Hepatocyte (in vitro differentiated cells): ENCODE measurements at regions not wholly inside any gene's neighbourhood (a gene's known extent, or its start where the extent isn't known, plus 50 kb on each side); places are given as distances from the start of the nearest gene placed in this dataset.

Experiments
- CTCF ChIP-seq: fragments of 200-600 bp; sonication (generic); IDR thresholded peaks from 2 replicates; pipeline ENCODE4 v1.5.1; 2016; ENCODE audit warnings: antibody characterized with exemption, mild to moderate bottlenecking; ENCODE audit not compliant: poor library complexity
- EZH2phosphoT487 ChIP-seq: fragments of 200-600 bp; sonication (generic); IDR thresholded peaks from one replicate; pipeline ENCODE4 v1.6.1; 2018; ENCODE audit warnings: antibody characterized with exemption, mild to moderate bottlenecking, low read depth, moderate library complexity; ENCODE audit not compliant: unreplicated experiment, severe bottlenecking

- TF ChIP-seq CTCF (no peak), EZH2phosphoT487 (no peak)
These were observed 423.7 kb upstream of the MMADHC start for GRCh38 chr2:150011161-150011730.
